ENCODE measurements at regions not wholly inside any gene's neighbourhood (a gene's known extent, or its start where the extent isn't known, plus 50 kb on each side); places are given as distances from the start of the nearest gene placed in this dataset.

DNA sequence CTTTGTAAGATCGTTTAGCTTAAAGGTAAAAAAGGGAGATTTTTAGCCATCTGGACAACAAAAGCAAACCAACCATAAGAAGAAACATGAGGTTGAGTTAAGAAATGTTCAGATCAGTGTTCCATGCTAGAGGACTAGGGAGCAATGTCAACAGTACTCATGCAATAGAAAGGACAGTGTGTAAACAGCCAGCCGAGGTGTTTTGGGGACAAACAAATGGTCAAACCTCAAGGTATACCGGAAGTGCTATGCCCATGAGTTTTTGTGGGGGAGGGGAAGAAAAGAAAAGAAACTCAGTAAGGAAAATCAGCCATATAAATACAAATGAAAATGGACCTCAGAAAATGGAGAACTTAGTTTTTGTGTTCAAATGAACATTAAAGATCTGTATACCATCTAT is 289.5 kb upstream of the GRM7 start:
- TF ChIP-seq, protein P1, sequence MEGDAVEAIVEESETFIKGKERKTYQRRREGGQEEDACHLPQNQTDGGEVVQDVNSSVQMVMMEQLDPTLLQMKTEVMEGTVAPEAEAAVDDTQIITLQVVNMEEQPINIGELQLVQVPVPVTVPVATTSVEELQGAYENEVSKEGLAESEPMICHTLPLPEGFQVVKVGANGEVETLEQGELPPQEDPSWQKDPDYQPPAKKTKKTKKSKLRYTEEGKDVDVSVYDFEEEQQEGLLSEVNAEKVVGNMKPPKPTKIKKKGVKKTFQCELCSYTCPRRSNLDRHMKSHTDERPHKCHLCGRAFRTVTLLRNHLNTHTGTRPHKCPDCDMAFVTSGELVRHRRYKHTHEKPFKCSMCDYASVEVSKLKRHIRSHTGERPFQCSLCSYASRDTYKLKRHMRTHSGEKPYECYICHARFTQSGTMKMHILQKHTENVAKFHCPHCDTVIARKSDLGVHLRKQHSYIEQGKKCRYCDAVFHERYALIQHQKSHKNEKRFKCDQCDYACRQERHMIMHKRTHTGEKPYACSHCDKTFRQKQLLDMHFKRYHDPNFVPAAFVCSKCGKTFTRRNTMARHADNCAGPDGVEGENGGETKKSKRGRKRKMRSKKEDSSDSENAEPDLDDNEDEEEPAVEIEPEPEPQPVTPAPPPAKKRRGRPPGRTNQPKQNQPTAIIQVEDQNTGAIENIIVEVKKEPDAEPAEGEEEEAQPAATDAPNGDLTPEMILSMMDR (conservative IDR thresholded peaks at IDR 0.05; ENCODE audit: low read length) = no peak
- TF ChIP-seq EZH2phosphoT487 (IDR thresholded peaks at IDR 0.05; ENCODE audit: borderline replicate concordance) = no peak

All from Loucy (cell line).